AG04449 (cell line): ENCODE measurements at regions not wholly inside any gene's neighbourhood (a gene's known extent, or its start where the extent isn't known, plus 50 kb on each side); places are given as distances from the start of the nearest gene placed in this dataset.
"Not testable (repeated sequence)": the region's sequence is repeated elsewhere in the genome, so short reads cannot be mapped to it uniquely, and the experiment has no call there.

Experiments used
- CTCF ChIA-PET: fragments of 350-600 bp; formaldehyde crosslinking; extraction: SDS; loops from one replicate; lab custom pipeline; 2021; ENCODE audit warnings: antibody characterized with exemption; lab: Yijun Ruan, JAX
- POLR2A ChIA-PET: fragments of 400-600, 350-600 bp; formaldehyde crosslinking; extraction: SDS; loops from one replicate; lab custom pipeline; 2020; ENCODE audit warnings: antibody characterized with exemption, inconsistent platforms; lab: Yijun Ruan, JAX
- DNase-seq: peaks from one replicate; pipeline ENCODE4 v3.0.0-alpha.2; 2010; ENCODE audit warnings: low read depth, low spot score
- H3K4me3 ChIP-seq: 2 replicates; pipeline ENCODE4 v1.5.1; 2011; ENCODE audit warnings: low read depth, mild to moderate bottlenecking, control low read depth, low read length
- TF ChIP-seq, protein P1 (sequence below): IDR thresholded peaks from one replicate; pipeline ENCODE4 v1.5.1; 2011; ENCODE audit warnings: mild to moderate bottlenecking, moderate library complexity, low read length, control low read depth, inconsistent platforms; ENCODE audit not compliant: insufficient read depth; ENCODE audit errors: missing control alignments

DNA sequence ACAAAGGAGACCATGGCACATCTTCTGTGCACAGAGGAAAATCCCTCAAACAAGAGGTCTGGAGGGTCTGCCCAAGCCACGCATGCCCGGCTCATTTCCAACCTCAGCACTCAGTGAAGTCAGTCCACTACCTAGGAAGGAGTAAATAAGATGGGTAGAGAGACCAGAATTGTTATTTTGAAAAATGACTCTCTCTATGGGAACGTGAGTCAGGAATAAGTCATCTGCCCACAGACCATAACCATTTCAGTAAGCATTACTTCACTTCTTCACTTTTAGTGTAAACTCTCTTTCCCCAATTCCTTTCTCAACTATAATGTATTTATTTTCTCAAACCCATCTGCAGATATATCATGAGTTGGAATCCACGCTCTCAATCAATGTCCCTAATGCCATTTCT, 1039.9 kb upstream of the USP15 start:
- TF ChIP-seq, protein P1, sequence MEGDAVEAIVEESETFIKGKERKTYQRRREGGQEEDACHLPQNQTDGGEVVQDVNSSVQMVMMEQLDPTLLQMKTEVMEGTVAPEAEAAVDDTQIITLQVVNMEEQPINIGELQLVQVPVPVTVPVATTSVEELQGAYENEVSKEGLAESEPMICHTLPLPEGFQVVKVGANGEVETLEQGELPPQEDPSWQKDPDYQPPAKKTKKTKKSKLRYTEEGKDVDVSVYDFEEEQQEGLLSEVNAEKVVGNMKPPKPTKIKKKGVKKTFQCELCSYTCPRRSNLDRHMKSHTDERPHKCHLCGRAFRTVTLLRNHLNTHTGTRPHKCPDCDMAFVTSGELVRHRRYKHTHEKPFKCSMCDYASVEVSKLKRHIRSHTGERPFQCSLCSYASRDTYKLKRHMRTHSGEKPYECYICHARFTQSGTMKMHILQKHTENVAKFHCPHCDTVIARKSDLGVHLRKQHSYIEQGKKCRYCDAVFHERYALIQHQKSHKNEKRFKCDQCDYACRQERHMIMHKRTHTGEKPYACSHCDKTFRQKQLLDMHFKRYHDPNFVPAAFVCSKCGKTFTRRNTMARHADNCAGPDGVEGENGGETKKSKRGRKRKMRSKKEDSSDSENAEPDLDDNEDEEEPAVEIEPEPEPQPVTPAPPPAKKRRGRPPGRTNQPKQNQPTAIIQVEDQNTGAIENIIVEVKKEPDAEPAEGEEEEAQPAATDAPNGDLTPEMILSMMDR = no peak
- POLR2A ChIA-PET = no interaction called here
- DNase-seq = no peak
- CTCF ChIA-PET = no interaction called here
- no peak overlapping the region for H3K4me3 ChIP-seq

DNA sequence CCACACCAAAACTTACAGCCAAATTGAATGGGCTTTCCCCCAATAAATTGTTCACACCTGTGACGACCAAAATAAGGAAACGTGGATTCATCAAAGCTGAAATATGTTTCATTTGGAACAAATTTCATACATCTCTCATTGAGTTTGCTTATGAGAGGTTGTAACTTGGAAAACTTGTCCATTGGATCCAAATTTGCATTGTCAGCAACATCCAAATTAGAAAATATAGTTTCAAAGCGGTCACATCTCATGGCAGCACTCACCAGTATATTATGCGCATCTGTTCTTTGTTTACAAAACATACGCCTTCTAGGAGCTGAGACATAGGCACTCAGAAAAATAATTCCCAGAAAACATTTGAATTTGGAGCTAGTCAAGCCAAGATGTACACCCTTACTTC, 1028.2 kb upstream of the USP15 start:
- no peak for DNase-seq
- ChIA-PET POLR2A (no interaction called here), CTCF (no interaction called here)
- TF ChIP-seq, protein P1 = no peak
- H3K4me3 ChIP-seq = no peak overlapping the region

DNA sequence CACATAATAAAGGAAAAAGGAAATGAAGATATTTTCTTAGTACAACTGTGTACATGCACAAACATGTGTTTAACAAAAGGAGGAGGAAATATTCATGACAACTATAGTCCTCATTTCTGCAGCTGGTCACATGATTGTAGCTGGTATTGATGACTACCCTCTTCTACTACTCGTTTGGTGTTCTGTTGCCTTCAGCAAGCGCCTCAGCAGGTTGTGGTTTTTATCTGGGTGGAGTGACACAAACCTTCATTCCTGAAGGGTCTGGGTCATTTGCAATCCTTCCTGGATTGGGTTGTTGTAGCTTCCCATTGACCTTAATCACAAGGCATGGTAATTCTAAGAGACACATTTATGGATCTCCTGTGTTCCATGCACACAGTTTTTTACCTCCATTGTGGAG, 1009.9 kb upstream of the USP15 start:
- TF ChIP-seq, protein P1 = no peak
- H3K4me3 ChIP-seq = no peak overlapping the region
- ChIA-PET CTCF (no interaction called here), POLR2A (no interaction called here)
- no peak for DNase-seq

DNA sequence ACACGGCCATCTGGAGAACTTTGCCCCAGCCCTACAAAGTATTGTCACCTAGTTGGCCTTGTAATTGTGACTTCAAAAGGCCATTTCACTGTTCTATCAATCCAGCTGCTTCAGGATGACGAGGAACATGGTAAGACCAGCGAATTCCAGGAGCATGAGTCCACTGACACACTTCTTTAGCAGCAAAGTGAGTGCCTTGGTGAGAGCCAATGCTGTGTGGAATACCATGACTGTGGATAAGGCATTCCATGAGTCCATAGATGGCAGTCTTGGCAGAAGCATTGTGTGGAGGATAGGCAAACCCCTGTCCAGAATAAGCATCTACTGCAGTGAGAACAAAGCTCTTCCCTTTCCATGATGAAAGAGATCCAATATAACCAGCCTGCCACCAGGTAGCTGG, 1009.1 kb upstream of the USP15 start:
- H3K4me3 ChIP-seq = no peak overlapping the region
- CTCF ChIA-PET = no interaction called here
- TF ChIP-seq, protein P1 = no peak
- no peak for DNase-seq
- POLR2A ChIA-PET = no interaction called here

DNA sequence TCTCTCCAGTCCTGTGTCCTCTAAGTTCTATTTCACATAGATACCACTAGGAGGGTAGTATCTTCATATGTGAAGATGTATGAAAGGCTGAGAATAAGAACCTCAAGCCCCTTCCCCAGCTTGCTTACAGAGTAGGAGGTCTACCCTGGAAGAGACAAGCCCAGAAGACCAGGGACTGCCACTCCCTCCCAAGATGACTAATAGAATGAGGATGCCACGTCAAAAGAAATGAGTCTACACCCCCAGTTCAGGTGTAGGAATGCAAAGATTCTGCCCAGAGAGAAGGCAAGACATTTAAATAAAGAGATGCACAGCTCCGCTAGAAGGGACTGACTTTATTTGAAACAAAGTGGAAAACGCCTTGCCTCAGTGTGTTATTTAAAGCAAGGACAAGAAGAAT, 1006.0 kb upstream of the USP15 start:
- TF ChIP-seq, protein P1 = no peak
- CTCF ChIA-PET = no interaction called here
- POLR2A ChIA-PET = no interaction called here
- DNase-seq = no peak
- no peak overlapping the region for H3K4me3 ChIP-seq

GRCh38 chr12:61264294-61264693, 995.9 kb upstream of the USP15 start:
- H3K4me3 ChIP-seq, DNase-seq, POLR2A ChIA-PET, CTCF ChIA-PET: not testable (repeated sequence)

DNA sequence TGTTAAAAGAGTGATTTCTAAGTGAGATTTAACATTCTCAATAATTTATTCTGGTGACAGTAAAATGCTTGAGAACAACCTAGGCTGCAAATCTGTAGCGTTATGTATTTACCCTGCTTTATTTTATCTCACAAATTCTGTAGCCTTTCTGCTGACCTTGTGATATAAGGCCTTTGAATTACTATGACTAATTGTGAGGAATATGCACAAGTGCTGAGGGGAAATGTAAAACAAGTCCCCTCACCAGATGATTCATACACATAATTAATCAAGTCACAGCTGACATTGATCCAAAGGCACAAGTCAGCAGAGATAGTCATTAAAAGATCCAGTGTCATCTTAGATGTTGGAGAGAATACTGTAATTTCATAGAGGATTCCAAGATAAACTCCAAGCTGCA, 992.7 kb upstream of the USP15 start:
- DNase-seq = no peak
- ChIA-PET POLR2A (no interaction called here), CTCF (no interaction called here)
- no peak overlapping the region for H3K4me3 ChIP-seq
- TF ChIP-seq, protein P1 = no peak
